DLD1 (cell line): ENCODE measurements at regions not wholly inside any gene's neighbourhood (a gene's known extent, or its start where the extent isn't known, plus 50 kb on each side); places are given as distances from the start of the nearest gene placed in this dataset.

Experiments
- in situ Hi-C: cut with HindIII; loops from 2 replicates; pipeline ENCODE4 v1.10.0; 2017; ENCODE audit warnings: low sequenced_read_pairs

DNA sequence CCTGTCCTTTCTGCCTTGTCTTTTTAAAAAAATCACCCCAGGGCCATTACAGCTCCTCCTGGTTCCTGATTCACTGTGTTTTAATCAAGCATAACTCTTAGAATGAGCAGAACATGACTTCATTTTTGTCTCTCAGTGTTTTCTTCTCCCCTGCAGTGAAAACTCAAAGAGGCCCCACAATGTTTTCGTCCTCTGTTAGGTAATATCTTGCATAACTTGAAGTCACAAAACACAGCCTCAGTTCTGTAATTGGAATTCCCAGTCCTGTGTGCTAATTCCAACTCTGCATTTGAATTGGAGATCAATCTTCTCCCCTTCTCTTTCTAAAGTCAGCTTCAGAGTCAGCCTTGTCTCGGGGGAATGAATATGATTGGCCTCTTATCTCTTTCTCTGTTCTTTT, 186.5 kb upstream of the NAV2 start:
- in situ Hi-C loops: no loop called here

DNA sequence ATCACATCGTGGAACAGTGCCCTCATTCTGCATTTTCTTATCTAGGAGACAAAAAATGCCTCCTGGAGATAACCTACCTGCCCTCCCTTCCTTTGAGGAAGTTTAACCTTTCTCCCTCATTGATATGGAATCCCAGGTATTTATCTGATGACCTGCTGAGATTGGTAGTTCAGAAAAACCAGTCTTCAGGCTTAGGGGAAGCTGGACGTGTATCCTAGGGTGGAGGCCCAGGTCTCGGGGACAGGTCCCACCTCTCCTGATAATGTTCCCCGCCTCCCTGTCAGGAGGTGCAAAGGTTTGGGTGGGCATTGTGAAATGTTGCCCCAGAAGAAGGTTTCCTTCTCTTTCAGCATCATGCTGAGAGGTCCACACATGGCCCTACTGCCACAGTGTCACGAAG, 186.9 kb upstream of the NAV2 start:
- in situ Hi-C loops: no loop called here

DNA sequence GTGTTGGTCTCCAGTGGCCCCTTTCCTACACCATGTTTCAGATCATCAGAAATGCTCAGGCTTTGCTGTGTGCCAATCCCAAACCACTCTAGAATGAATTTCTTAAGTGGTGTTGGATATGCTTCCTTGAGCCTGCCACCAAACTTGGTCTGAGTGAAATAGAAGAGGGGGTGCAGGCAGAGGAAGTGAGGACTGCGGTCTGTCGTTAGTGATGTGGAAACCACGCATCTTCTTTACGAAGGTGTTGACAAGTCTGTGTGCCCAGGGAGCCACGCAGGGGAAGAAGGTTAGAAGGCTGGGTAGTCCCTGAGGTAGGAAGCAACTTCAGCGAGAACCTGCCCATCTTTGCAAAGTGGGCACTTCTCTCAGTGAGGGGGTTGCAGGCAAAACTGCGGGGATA, 187.4 kb upstream of the NAV2 start:
- in situ Hi-C loops: no loop called here

DNA sequence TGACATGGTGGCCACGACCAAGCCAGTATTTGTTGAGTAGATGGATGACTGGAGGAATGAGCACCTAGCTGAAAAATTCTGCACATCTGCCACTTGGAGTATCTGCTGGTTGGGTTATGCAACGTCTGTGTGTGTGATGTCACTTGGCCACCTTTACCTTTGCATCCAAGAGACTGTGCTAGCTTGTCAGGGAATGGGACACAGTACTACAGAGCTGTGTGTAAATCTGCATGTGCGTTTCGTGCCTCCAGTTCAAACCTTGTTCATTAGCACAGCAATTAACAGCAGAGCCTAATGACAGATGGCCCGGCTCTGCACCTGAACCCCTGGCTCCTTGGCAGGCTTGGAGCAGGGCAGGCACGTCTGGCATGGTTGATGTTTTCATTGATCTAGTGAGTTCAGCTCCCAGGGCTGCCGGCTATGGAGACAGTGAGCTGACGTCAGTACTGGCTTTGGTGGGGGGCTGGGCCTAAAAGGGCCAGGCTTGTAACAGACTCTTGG, 188.4 kb upstream of the NAV2 start:
- in situ Hi-C loops: no loop called here

DNA sequence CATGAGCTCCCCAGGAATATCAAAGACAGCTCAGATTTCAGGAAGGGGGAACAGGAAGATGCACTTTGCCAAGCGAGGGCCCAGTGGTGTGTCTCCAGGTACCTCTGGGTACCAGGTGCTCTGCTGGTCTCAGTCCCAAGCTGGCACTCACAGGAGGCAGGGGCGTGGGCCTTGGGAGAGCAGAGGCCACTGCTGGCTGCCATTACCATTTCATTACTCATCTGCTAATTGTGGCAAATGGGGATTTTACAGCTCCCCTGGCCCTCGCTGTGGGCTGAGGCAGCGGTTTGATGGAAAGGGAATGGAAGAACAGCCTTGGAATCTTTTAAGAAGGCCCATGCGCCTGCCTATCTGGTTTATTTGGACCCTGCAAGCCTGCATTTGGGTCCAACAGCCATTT, 192.0 kb upstream of the NAV2 start:
- in situ Hi-C loops: no loop called here

DNA sequence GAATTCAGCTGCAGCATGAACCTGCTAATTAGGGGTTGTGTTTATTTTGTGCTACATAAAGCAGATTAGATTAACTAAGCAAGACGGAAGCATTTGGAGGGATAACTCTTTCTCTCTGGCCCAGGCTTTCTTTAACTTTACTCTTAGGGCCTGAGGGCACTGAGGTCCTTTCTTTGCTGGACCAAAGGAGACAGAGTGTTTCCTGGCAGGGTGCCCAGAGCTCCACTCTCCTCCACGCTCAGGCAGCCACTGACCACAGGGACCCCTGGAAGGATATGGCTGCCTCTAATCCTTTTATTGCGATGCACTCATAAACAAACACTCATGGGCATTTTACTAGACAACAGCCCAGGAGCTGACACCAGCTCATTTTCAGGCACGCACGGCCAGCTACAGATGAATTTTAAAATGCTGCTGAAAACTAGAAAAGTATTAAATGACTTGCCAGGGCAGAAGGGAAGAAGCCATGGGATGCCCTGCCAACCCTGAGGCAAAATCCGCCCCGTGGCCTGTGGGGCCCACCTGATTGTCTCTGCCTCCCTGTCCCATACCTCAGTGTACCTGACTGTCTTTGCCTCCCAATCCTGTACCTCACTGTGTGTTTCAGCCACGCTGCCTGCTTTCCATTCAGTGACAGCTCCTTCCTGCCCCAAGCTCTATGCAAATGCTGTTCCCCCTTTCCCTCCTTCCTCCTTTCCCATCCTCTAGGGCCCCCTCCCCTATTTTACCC, 192.6 kb upstream of the NAV2 start:
- in situ Hi-C loops: no loop called here

DNA sequence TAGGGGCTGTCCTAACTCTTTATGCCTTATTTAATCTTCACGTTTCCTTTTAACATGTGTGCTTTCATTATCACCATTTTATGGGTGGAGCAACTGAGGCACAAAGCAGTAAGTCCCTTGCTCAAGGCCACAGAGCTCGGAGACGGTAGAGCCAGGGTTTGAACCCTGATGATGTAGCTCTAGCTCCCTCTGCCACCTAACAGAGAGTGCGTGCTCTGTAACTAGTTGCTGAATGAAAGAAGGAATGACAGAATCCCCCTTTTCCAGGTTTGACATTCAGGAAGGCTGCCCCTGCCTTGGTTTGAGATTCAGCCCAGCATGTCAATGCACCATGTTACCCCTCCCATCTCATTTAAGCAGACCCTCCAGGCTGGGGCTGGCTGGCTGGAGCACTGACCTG, 193.3 kb upstream of the NAV2 start:
- in situ Hi-C loops: no loop called here

DNA sequence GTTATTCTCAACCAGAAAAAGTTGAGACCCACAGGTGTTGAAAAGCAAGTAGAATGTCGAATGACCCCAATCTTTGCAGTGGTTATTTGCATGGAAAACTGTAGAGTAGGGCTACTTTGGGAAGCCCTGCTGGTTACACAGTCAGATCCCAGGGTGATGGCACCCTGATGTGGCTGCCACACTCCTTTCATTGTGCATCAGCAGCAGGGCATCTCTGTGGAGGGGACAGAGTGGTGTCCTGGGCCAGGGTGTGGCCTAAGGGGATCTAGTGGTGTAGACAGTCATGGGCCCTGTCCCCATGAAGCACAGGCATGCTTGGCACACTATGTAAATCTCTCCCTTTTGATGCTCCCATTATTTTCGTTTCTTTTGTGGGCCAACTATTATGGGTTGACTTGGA, 199.4 kb upstream of the NAV2 start:
- in situ Hi-C loops: no loop called here

DNA sequence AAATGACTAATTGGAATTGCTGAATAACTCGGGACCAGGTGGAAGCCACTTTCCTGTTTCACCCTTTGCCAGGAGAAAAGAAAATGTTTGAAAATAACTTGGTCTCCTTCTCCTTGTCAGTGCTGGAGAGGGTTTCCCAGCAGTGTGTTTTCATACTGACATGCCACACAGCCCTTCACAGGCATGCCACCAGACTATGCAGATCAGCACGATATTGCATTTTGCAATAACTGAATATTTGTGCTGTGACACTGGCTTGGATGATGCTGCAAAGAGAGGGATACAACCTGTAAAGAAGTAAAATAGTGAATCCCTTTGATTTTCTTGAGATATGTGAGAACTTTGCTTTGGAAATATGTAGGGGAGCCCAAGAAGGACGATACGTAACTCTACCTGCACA, 200.0 kb upstream of the NAV2 start:
- in situ Hi-C loops: no loop called here

DNA sequence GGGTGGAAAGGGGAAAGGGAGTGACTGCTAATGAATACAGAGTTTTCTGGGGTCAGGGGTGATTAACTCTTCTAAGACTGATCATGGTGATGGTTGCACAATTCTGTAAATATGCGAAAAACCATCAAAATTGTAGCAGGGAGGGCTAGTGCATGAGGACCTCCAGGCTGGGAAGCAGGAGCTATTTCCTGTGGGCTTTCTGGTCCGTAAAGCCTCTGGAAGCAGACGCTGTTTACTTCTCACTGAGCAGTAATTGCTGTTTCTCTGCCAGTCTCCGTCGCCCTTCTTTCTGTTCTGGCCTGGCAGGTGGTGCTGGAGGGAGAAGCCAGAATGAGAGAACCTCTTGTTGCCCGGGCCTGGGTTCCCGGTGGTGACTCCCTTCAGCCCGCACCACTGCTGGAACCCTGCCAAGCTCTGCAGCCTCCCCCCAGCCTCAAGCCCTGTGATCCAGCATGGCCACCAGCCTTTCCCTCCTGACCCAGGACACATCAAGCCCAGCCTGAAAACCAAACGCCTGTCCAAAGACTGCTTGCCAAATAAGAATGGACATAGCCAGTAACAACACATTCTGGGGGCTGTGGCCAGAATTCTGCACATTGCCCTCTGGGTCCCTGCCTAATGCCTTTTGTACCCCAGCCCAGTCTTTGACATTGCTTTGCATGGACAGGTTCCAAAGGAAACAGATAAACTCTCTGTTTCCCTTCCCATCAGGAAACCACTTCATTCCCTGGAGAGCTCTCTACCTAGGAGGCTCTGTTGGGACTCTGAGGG, 201.0 kb upstream of the NAV2 start:
- in situ Hi-C loops: no loop called here

DNA sequence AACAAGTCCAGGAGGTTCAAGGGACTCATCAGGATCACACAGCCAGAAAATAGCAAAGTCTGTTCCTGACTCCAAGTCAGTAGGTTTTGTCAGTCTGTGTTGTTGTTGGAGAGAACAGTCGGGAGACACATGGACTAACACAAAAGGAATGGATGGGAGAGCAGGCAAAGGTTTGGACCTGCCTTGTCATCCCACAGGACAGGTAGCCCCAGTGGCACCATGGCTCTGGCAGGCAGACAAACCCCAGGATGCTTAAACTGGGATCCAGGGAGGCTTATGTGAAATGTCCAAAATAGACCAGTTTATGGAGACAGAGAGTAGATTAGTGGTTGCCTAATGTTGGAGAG, 201.6 kb upstream of the NAV2 start:
- in situ Hi-C loops: no loop called here

DNA sequence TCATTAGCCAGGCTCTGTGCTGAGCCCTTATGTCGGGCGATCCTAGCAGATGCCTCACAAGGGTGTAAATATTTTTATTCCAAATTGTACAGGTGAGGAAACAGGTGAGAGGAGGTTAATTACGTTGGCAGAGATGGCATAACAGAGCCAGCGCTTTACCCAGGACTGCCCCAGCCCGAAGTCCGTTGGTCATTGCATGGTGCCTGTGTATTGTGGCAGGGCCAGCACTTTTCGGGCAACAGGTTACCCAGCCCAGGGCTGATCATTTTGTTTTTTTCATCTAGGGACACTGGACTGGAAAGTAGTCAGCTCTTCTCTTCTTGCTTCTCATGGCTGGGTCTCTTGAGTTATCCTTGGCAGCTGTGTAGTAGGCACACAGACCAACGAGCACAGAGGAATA, 202.2 kb upstream of the NAV2 start:
- in situ Hi-C loops: no loop called here

DNA sequence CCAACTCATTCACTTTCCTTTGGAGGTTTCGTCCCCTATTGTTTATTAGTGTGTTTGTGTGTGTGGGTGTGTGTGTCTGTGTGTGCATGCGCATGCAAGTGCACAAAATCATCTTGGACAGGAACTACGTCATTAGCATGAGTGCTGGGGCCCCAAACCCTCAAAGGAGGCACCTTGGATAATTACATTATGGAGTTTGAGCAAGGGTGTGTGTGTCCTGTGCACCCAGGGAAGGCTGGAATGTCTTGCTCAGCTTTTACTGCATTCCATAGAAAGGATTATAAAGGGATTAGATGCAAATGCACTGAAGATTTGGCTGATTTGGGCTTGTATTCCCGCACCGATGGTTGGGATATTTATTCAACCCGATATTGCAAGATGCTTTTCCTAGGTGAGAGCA, 203.4 kb upstream of the NAV2 start:
- in situ Hi-C loops: no loop called here

DNA sequence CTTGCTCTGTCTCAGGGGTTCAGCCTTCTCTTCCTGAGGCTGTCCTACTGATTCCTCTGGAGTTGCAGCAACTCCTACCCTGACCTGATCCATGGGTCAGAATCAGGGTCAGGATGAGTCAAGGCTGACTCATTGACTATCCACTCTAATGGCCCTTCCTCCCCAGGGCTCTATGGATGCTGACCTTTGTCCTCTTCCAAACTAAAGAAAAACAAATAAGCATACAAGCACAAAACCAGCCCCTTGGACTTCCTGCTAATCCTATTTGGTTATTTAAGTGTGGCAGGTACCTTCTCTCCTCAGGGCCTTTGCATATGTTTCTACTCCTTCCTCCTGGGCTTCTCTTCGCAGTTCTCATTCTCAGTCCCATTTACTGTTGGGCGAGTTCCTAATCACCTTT, 204.5 kb upstream of the NAV2 start:
- in situ Hi-C loops: no loop called here

DNA sequence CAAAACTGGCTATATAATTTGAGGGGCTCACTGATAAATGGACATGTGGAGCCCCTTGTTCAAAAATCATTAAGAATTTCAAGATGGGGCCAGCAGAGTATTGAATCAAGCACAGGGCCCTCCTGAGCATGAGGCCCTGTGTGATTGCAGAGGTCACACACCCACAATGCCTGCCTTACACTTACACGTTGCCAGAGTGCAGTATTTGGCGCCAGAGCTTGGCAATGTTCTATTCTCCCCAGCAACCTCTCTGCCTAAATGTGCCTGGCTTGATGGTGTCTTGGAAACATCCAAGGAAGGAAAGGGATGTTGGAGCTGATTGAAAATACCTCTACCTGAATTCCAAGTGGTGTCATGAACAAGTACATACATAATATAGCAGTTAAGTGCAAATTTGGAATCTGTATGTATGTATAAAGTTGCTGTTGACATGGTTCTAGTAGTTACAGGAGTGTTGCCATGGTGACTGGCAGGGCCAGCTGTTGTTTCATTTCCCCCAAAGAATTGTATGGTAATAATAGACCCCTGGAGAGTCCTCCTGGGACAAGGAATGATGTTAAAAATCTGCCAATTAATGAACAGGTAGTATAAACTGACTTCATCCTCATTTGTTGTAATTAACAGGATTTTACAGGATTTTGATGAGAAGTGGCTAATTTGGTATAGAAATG, 205.7 kb upstream of the NAV2 start:
- in situ Hi-C loops: no loop called here

DNA sequence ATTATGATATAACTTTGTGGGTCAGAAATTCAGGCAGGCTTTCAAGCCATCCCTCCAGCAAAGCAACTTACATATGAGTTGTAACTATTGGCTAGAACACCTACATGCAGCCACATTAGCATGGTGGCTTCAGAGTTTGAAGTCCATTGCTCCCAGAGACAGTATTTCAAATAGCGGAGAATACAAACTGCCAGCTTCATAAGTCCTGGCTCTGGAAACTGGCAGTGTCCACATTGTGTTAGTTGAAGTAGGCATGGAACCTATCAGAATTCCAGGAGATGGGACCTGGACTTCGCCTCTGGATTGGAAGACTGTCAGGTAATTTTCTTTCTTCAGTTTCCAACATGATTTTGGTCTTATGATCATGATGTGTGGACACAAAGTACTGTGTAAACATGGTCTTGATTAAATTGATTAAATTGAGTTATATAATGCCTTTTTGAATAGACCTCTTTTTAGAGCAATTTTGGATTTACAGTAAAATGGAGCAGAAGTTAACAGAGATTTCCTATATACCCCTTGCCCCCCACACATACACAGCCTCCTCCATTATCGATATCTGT, 209.9 kb upstream of the NAV2 start:
- in situ Hi-C loops: no loop called here

DNA sequence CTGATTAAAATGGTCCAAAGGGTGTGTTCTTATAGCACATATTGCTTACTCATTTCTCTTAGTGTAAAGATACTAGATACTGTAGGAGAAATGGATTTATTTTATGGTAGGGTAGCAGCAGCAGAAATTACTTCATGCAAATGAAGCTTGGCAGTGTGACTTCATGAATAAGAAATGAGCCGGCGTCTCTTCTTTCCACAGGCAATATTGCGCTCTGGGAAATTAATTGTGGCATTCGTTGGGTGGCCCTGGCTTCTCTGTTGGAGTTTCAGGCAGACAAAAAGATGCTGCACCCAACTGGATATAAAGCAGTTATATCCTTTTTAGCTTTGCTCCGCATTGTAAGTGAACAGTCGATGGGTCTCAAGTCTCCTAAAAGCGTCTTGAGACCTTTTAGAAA, 211.0 kb upstream of the NAV2 start:
- in situ Hi-C loops: no loop called here

DNA sequence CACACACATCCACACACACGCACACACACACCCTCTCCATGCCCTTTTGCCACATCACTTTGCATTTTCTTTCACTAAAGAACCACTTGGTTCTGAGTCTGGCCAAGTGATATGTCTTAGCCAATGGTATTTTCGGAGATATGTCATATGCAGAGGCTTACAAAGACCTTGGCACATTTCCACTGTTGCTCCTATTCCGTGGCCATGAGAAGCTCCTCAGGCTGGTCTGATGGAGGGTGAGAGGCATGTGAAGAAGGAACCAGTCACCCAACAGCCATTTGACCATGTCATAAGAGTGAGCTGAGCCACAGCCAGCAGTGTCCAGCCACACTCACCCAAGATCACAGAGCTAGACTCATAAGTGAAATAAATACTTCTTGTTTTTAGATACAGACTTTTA, 212.6 kb upstream of the NAV2 start:
- in situ Hi-C loops: no loop called here

DNA sequence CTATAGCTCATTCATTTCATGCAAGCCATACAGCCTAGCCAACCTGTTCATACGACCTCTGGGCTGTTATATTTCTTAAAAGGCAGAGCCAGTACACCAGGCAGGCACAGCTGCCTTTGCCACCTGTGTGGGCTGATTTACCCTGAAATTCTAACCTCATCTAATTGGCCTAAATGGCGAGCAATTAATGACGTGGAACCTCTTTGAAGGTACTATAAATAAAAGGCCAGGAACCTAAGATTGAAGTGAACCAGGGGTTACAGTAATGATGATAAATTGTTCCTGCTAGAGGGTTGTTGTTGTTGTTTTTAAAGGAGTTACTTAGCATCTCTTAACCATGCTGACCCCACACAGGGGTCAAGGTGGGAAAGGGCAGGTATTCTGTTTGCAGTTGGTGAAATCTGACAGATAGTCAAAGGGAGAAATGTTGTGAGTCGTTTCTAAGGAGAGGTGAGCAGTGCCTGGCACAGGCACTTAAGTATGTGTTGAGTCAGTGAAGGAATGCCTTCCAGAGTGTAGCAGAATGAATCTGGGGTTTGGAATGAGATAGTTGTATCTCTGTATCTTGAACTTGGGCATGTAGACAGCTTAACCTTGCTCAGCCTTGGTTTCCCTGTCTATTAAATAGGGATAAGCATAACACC, 213.5 kb upstream of the NAV2 start:
- in situ Hi-C loops: no loop called here

DNA sequence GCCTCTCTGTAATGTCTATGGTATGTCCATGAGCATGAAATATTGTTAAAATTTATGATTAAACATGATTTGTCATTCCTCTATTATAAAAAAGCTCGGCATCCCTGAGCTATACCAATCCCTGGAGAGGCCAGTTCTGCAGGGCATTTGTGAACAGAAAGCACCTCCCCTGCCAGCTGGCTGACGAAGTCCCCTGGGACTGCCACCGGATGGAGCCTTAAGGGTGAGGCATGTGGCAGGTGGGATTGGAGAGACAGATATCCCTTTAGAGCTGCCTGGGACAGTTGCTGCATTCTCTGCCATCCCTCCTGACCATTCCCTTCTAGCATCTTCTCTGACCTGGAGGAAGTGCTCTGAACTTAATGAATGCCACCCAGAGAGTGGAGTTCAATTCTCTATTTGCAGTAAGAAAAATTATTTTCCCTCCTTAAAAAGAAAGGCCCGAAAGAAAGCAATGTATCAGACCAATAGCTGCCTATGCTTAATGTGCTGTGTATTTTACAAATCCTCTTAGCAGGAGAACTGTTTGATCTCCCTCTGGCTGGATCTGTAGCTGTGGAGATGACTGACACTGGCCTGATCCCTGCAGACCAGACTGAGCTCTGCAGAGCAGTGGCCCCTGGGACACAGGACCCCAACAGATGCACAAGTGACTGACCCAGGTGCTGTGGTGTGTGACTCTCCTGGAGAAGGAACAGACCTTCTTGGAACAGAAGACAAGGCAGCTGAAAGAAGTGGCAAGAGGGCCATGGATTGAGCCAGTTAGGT, 219.0 kb upstream of the NAV2 start:
- in situ Hi-C loops: no loop called here
